Stomach (tissue), 4 donors: ENCODE measurements at regions not wholly inside any gene's neighbourhood (a gene's known extent, or its start where the extent isn't known, plus 50 kb on each side); places are given as distances from the start of the nearest gene placed in this dataset.

ENCODE experiments used
- CTCF ChIP-seq, 7 experiments: fragments of 450-650 bp in 4 of 7; fragments of 200-600 bp in 3 of 7; sonication (generic) in 3 of 7; IDR thresholded peaks; one replicate each; pipeline ENCODE4 v1.5.1; 2016 to 2019; ENCODE audit warnings: antibody characterized with exemption in 7 of 7, control low read depth in 2 of 7, mild to moderate bottlenecking in 1 of 7
- EP300 ChIP-seq: sonication (generic); formaldehyde crosslinking; IDR thresholded peaks from one replicate; pipeline ENCODE4 v1.6.1; 2017; ENCODE audit warnings: antibody characterized with exemption
- POLR2A ChIP-seq, 4 donors: fragments of 450-650 bp; IDR thresholded peaks; one replicate each; pipeline ENCODE4 v1.6.1; 2016; ENCODE audit warnings: antibody characterized with exemption in 4 of 4, control low read depth in 2 of 4, mild to moderate bottlenecking in 1 of 4, moderate library complexity in 1 of 4
- POLR2AphosphoS5 ChIP-seq, 3 donors: sonication (generic); formaldehyde crosslinking; IDR thresholded peaks; one replicate each; pipeline ENCODE4 v1.6.1; 2016; ENCODE audit warnings: antibody characterized with exemption in 3 of 3

GRCh38 chr12:27186022-27186839 lies 57.9 kb upstream of the STK38L start:
- no peak for TF ChIP-seq POLR2A (IDR thresholded peaks at IDR 0.05)
- TF ChIP-seq CTCF (IDR thresholded peaks at IDR 0.05), result no peak
- TF ChIP-seq EP300, result no peak
- TF ChIP-seq POLR2AphosphoS5 (IDR thresholded peaks at IDR 0.05), result no peak
